Epithelial cell of proximal tubule (primary cell): ENCODE measurements at regions not wholly inside any gene's neighbourhood (a gene's known extent, or its start where the extent isn't known, plus 50 kb on each side); places are given as distances from the start of the nearest gene placed in this dataset.

Experiments
- DNase-seq: peaks from one replicate; pipeline ENCODE4 v3.0.0-alpha.2; 2011; ENCODE audit warnings: low read depth
- H3K4me3 ChIP-seq: 2 replicates; pipeline ENCODE4 v1.5.1; 2011; ENCODE audit warnings: low read depth, mild to moderate bottlenecking, low read length
- CTCF ChIP-seq: conservative IDR thresholded peaks from 2 replicates; pipeline ENCODE4 v1.5.1; 2012; ENCODE audit warnings: low read depth, mild to moderate bottlenecking, low read length

- TF ChIP-seq CTCF, result no peak
- no peak overlapping the region for H3K4me3 ChIP-seq
- DNase-seq, result no peak
Observed at GRCh38 chr22:27136596-27136995, 479.2 kb downstream of the MIAT start.

- no peak for TF ChIP-seq CTCF
Observed at GRCh38 chr22:27137871-27138337, 480.5 kb downstream of the MIAT start.

GRCh38 chr22:27138471-27138870 lies 481.1 kb downstream of the MIAT start:
- no peak for DNase-seq
- no peak overlapping the region for H3K4me3 ChIP-seq
- TF ChIP-seq CTCF, result no peak

More at GRCh38 chr22:27137871-27138337, 480.5 kb downstream of the MIAT start:
- H3K4me3 ChIP-seq, result no peak overlapping the region
- DNase-seq, result no peak

- TF ChIP-seq CTCF, result no peak
- H3K4me3 ChIP-seq, result no peak overlapping the region
- no peak for DNase-seq
Observed at GRCh38 chr22:27139935-27140511, 482.6 kb downstream of the MIAT start.

- no peak overlapping the region for H3K4me3 ChIP-seq
- TF ChIP-seq CTCF, result no peak
- DNase-seq, result no peak
Observed at GRCh38 chr22:27142286-27142685, 484.9 kb downstream of the MIAT start.

- no peak for TF ChIP-seq CTCF
- no peak for DNase-seq
- H3K4me3 ChIP-seq, result no peak overlapping the region
Observed at GRCh38 chr22:27144321-27144720, 486.9 kb downstream of the MIAT start.
